OCI-LY1 (cell line): ENCODE measurements at regions not wholly inside any gene's neighbourhood (a gene's known extent, or its start where the extent isn't known, plus 50 kb on each side); places are given as distances from the start of the nearest gene placed in this dataset.

ENCODE experiments used
- H2AFZ ChIP-seq: fragments of 200-600 bp; sonication (generic), shearing (Covaris generic); 2 replicates; pipeline ENCODE4 v1.6.0; 2014; ENCODE audit warnings: antibody characterized with exemption, mild to moderate bottlenecking, low read length
- H3F3A ChIP-seq: fragments of 200-600 bp; sonication (generic), shearing (Covaris generic); 2 replicates; pipeline ENCODE4 v1.6.0; 2014; ENCODE audit warnings: mild to moderate bottlenecking, antibody characterized with exemption, low read length, moderate library complexity; ENCODE audit not compliant: insufficient read depth
- H3K27ac ChIP-seq: fragments of 200-600 bp; sonication (generic); 2 replicates; pipeline ENCODE4 v1.5.1; 2014; ENCODE audit warnings: low read length, mixed run types, mild to moderate bottlenecking, low read depth; ENCODE audit not compliant: poor library complexity, severe bottlenecking
- H3K27me3 ChIP-seq: fragments of 200-600 bp; sonication (generic); 2 replicates; pipeline ENCODE4 v1.6.0; 2014; ENCODE audit warnings: antibody characterized with exemption, mild to moderate bottlenecking, low read length, moderate library complexity; ENCODE audit not compliant: insufficient read depth
- H3K36me3 ChIP-seq: fragments of 200-600 bp; sonication (generic); 2 replicates; pipeline ENCODE4 v1.6.1; 2014; ENCODE audit warnings: mild to moderate bottlenecking, antibody characterized with exemption, low read length, moderate library complexity, mixed read lengths; ENCODE audit not compliant: insufficient read depth
- H3K4me1 ChIP-seq: fragments of 200-600 bp; sonication (generic); 2 replicates; pipeline ENCODE4 v1.5.1; 2014; ENCODE audit warnings: mild to moderate bottlenecking, low read length, moderate library complexity; ENCODE audit not compliant: insufficient read depth, severe bottlenecking
- H3K4me2 ChIP-seq: fragments of 200-600 bp; sonication (generic), shearing (Covaris generic); 2 replicates; pipeline ENCODE4 v1.6.1; 2014; ENCODE audit warnings: low read length
- H3K4me3 ChIP-seq: fragments of 200-600 bp; sonication (generic); 2 replicates; pipeline ENCODE4 v1.5.1; 2014; ENCODE audit warnings: low read length, low read depth, mild to moderate bottlenecking, mixed read lengths; ENCODE audit not compliant: poor library complexity, severe bottlenecking
- H3K79me2 ChIP-seq: fragments of 200-600 bp; shearing (Covaris generic); 2 replicates; pipeline ENCODE4 v1.6.1; 2016; ENCODE audit warnings: mixed run types, low read length, mixed read lengths; ENCODE audit not compliant: insufficient read depth
- H3K9ac ChIP-seq: fragments of 200-600 bp; sonication (generic), shearing (Covaris generic); 2 replicates; pipeline ENCODE4 v1.6.1; 2014; ENCODE audit warnings: mild to moderate bottlenecking, low read length, mixed read lengths
- H3K9me2 ChIP-seq: fragments of 200-600 bp; sonication (generic), shearing (Covaris generic); 2 replicates; pipeline ENCODE4 v1.6.1; 2014; ENCODE audit warnings: low read depth, mild to moderate bottlenecking, low read length, mixed read lengths
- H3K9me3 ChIP-seq: fragments of 200-600 bp; shearing (Covaris generic); 2 replicates; pipeline ENCODE4 v1.6.1; 2014; ENCODE audit warnings: low read length, mixed read lengths
- H4K20me1 ChIP-seq: fragments of 200-600 bp; sonication (generic), shearing (Covaris generic); 2 replicates; pipeline ENCODE4 v1.6.0; 2016; ENCODE audit warnings: mild to moderate bottlenecking, low read length; ENCODE audit not compliant: insufficient read depth
- CTCF ChIP-seq: fragments of 200-600 bp; sonication (generic), shearing (Covaris generic); IDR thresholded peaks from 2 replicates; pipeline ENCODE4 v1.5.1; 2017; ENCODE audit warnings: mild to moderate bottlenecking, antibody characterized with exemption, low read length, moderate library complexity, mixed read lengths
- EZH2 ChIP-seq: fragments of 200-600 bp; sonication (generic), shearing (Covaris generic); IDR thresholded peaks from 2 replicates; pipeline ENCODE4 v1.8.0; 2017; ENCODE audit warnings: borderline replicate concordance, mixed run types, mild to moderate bottlenecking, antibody characterized with exemption, low read length, moderate library complexity, mixed read lengths

- no peak for TF ChIP-seq EZH2
- no peak for TF ChIP-seq CTCF
- Histone ChIP-seq H3K79me2 (no peaks in the 10 kb centered on the region), H3K36me3 (no peaks in the 10 kb centered on the region)
These were observed 1037.7 kb upstream of the KLHL29 start for GRCh38 chr2:22347306-22347705.

DNA sequence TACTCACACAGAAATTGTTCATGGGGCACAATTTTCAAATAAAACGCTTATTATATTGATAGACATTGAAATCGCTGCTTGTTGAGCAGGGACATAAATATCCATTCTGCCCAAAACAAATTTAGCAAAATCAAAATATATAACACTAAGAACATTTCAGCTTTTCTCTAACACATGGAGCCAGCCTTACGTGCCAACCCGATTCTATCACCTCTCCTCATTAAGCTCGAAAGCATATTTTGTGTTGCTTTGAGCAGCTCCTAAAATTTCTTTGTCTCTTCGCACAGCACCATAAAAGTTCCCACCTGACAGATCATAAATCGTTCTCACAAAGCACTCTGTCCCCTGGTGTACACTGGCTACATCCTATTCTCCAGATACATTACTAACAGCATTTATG, 1034.4 kb upstream of the KLHL29 start:
- Histone ChIP-seq H3K79me2 (no peaks in the 10 kb centered on the region), H3K4me1 (no peaks in the 10 kb centered on the region), H3K27me3 (no peaks in the 10 kb centered on the region), H3K9me2 (no peaks in the 10 kb centered on the region), H3K27ac (no peak overlapping the region), H3F3A (no peaks in the 10 kb centered on the region), H3K4me3 (no peak overlapping the region), H3K9ac (no peak overlapping the region), H3K4me2 (no peak overlapping the region), H3K36me3 (no peaks in the 10 kb centered on the region), H4K20me1 (no peaks in the 10 kb centered on the region), H2AFZ (no peak overlapping the region), H3K9me3 (no peaks in the 10 kb centered on the region)
- TF ChIP-seq CTCF (no peak), EZH2 (no peak)

More at GRCh38 chr2:22347306-22347705, 1037.7 kb upstream of the KLHL29 start:
- Histone ChIP-seq H3K9me2 (no peaks in the 10 kb centered on the region), H3K4me3 (no peak overlapping the region), H3K4me2 (no peak overlapping the region), H4K20me1 (no peaks in the 10 kb centered on the region), H3K4me1 (no peaks in the 10 kb centered on the region), H3K27me3 (no peaks in the 10 kb centered on the region), H3F3A (no peaks in the 10 kb centered on the region), H3K9ac (no peak overlapping the region), H3K9me3 (no peaks in the 10 kb centered on the region), H2AFZ (no peak overlapping the region), H3K27ac (no peak overlapping the region)

GRCh38 chr2:22355816-22356433, 1029.1 kb upstream of the KLHL29 start:
- Histone ChIP-seq H3K9ac (no peak overlapping the region), H3K4me3 (no peak overlapping the region), H4K20me1 (no peaks in the 10 kb centered on the region), H3K4me1 (no peaks in the 10 kb centered on the region), H3K9me2 (no peaks in the 10 kb centered on the region), H2AFZ (no peak overlapping the region), H3K36me3 (no peaks in the 10 kb centered on the region), H3K79me2 (no peaks in the 10 kb centered on the region), H3K27ac (no peak overlapping the region), H3K9me3 (no peaks in the 10 kb centered on the region), H3K4me2 (no peak overlapping the region), H3K27me3 (no peaks in the 10 kb centered on the region), H3F3A (no peaks in the 10 kb centered on the region)
- peak; percentile 82 for TF ChIP-seq CTCF
- TF ChIP-seq EZH2: no peak
